HG03135 (cell line): ENCODE measurements at regions not wholly inside any gene's neighbourhood (a gene's known extent, or its start where the extent isn't known, plus 50 kb on each side); places are given as distances from the start of the nearest gene placed in this dataset.

Experiments used
- ATAC-seq: cut with Tn5 transposase; IDR thresholded peaks from one replicate; pipeline ENCODE4 v1.9.1; 2021; ENCODE audit warnings: mild to moderate bottlenecking, moderate library complexity; ENCODE audit not compliant: unreplicated experiment

DNA sequence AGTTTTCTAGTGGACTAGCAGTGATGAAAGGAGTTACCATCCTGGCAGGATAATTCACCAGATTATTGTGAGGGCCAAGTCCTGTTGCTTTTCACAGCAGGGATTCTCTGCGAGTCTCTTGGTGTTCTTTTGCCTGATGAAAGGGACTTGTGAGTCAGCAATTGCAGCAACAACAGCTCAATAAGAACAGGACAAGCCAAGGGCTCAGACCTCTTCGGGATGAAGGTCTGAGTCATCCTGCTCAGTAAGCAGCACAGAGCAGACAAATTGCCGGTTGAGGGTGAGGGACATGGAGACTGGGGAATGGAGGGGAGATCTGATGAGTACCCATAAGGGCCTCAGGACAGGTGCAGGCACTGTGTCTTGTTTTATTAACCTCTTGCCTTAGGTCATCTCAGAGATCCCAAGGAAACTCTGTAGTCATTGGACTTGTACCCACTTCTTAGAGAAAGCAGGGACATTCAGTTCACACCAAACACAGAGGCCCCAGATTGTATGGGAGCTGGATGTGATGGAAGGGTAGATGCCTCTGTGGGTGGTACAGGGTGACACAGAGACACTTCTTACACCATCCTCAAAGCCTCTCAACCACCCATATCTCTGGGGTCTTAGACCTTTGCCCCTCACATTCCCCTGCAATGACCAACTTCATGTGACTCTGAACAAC lies 173.8 kb upstream of the TLE3 start:
- no peak for ATAC-seq

DNA sequence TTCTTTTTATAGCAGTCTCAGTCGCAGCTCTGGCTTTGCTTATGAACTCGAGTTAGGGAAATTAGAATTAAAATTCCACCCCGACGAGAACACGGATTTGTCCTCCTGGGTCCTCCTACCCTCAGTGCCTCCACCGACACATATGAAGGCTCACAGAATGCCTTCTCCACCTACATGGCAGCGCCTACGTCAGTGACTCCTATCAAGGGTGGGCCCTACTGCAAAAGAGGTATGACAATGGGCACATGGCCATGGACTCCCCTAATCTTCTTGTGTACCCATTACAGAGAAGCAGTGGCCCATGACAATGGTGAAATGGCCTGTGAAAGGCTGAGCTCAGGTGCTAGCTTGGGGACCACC lies 173.0 kb upstream of the TLE3 start:
- no peak for ATAC-seq

DNA sequence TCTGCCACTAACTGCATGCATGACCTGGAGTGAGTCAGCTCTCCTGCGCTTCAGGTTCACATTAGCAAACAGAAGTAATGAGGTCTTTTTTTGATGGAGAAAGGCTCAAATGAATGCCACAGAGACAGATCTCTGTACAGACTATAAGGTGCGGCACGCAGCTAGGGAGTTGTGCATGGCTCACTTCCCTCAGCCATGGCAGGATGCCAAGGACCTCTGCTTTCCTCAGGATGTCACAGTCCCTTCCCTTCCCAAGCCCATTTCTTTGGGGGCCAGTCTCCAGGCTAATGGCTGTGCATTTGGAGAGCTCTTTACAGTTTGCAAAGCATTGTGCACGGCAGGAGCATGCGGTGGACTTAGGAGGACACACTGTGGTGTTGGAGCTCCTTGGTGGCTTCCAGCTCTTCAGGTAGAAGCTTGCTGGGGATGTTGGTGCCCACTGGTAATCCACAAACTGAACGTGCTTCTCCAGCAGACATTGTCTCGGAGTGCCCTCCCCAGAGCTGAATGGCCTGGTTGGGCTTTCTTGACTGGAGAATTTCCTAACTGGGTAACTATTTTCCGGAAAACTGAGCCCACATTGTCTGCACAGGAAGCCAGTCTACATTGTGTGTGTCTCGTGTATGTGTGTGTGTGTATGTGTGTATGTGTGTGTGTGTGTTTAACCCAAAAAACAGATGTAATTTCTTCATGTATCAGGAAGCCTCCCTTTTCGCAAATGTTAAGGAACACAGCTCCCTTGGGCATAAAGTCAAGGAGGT lies 172.5 kb upstream of the TLE3 start:
- no peak for ATAC-seq

DNA sequence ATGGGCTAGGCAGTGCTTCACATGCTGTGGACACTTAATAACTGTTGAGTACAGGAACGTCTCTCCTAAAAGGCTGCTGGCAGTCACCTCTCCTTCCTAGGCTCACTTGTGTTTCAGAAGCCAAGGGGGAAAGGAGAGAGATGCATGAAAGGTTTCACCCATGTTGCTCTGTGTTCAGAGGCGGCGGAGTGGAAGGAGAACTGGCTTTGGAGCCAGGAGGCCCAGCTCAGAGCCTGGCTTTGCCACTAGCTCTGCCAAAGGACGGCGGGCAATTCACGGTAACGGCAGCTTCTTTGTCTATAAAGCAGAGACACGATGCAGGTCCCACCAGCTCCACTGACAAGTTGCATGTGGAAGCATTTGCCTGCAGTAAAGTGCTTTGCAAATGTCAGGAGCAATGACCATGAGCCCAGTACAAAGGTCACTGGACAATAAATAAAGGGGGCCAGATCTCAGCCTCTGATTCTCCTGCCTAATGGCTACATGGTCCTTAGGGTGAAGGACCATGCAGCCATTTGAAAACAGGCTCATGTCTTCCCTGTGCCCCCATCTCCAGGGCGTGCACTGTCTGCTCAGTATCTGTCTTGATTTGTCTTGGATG lies 171.7 kb upstream of the TLE3 start:
- no peak for ATAC-seq

DNA sequence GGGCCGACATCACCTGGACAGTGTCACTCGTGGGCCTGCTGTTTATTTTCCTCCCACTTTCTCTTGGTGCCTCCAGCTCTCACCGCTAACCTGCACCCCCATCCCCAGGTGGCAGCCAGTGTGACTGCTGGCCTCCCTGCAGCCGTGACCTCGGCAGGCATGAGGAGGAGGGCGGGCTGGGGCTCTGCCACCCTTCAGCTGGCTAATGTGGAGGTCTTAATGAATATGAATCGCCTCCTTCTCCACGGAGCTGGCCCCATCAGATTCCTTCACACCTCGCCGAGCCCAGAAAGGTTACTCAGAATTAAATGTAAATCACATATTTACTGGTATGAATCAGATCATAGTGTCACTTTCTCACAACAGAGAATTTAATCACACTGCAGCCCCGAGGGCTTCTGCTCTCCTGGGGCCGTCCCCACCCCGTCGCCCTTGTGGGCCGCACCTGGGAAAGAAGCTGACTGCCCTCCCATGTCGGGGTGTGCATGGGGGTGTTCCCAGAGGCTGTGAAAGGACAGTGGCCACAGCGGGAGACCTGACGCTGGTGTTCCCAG lies 171.1 kb upstream of the TLE3 start:
- peak; percentile 37 for ATAC-seq

DNA sequence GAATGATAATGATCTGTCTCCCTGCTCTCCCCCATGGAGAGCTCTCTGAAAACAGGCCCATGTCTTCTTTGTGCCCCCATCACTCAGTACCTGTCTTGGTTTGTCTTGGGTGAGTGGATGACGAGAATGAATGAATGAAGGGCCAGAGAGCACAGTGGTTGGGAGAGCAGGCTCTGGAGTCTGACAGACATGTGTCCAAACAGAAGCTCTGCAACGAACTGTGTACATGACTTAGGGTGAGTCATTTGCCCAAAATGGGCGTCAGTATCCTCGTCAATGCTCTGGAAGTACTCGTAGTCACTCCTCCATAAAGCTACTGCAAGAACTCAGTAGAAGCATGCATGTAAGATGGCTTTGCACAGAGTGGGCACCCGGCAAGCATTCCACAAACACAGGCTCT lies 170.2 kb upstream of the TLE3 start:
- ATAC-seq = no peak

DNA sequence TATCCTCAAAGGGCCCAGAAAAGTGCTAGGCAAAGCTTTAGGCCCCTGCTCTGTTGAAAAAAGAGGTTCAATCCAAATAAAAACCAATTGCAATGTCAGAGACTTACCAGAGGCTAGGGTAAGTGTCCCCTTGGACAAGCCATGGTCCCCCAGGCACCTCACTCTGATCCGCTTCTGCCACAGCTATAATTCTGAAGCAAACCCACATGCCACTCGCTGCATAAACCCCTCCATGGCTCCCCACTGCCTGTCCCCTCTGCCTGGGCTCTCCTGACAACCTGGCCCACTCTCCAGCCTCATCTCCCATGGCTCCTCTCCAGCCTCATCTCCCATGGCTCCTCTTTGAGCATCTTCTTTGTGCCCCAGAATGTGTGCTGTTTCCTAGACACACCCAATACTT lies 169.6 kb upstream of the TLE3 start:
- ATAC-seq = no peak

DNA sequence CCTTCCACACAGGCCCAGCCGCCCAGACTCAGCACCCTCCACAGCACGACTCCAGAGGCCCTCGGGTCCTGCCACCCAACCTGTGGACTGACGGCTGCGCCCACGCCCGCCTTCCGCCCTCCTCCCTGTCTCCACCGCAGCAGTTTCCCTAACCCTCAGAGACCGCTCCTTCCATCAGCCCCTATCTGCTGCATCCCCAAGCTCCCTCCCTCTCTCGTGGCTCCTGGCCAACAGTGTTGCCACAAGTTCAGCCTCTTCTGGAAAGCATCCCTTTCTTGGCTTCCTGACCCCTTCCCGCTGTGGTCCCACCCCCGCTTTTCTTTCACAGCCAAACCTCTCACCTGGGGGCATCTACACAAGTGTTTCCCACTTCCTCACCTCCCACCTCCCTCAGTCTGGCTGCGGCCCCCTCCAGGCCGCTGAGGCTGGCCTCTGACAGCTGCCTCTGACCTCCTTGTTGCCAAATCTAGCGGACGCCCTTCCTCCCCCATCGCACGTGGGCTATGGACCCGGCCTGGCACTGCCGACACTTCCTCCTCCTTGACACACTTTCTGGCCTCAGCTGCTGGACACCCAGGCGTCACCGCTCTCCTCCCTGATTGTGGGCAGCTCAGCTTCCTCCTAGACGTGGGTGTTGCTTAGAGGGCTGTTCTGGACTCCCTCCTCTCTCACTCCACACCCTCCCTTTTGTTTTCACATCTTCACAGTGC lies 168.8 kb upstream of the TLE3 start:
- ATAC-seq = no peak

DNA sequence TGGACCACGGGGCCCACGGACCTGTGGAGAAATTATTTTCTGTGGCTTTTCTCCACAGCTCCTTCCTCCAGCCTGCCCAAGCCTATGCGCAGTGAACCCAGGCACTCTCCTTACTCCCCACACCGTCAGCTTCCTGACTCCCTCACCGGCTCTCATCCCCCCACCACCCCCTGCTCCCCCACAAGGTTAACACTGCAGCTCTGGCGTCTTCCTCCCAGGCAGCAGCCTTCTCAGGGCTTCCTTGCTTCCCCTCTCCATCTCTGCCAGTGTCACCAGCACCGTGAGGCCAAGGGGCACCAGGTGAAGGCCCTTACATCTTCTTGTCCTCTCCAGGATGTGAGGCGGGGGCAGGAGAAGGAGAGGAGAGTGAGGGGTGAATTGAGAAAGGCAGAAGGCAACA lies 168.3 kb upstream of the TLE3 start:
- ATAC-seq = no peak

DNA sequence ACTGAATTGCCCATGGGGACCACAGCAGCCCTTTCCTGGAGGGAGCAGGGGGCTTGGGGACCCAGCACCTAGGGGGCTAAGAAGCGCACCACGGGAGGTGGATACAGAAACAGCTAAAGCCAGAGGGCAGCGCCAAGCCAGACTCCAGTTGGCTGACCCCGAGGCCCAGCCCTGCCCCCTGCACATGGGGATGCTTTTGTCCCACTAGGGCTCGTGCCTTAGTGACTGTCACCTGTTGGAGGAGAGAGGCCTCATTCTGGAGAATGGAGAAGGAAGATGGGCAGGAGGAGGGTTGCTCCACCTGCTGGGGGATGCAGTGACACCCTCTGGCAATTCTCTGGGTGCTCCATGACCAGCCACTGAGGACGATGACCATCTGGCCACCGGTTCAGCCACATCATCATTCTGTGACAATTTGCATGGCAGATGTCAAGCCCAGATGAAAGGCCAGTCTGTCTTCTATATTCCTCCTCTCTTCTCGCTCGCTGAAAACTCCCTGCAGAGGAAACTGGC lies 167.8 kb upstream of the TLE3 start:
- ATAC-seq = no peak

DNA sequence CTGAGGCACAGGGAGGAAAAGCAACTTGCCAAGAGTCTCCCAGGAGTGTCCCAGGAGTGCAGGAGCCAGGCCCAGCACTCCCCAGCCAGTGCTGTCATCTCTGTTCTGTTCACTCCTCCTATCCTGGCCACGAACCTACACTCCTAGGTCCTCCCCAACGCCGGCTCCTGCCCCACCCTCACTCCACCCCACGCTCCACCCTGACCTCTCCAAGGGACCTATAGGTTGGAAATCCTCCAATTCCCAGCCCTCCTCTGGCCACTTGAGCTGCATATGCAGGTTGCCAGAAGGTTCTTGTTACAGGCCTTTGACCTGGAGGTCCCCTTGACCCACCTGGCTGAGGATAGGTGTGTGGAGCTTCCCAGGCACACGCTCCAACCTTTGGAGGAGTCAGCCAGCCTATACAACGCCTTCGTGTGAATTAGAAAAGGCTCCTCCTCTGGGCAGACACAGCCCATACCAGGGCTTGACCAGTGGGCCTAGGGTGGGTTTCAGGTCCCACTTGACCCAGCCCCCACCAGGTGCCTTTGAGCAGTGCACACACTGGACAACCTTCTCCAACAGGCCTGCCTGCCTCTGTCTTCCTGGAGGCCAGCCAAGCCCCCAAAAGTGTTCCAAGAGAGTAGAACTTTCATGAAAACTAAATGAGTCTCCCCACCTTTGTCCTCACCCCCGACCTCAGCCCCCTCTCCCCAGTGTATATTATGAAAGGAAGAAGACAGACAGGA lies 167.2 kb upstream of the TLE3 start:
- ATAC-seq = no peak

DNA sequence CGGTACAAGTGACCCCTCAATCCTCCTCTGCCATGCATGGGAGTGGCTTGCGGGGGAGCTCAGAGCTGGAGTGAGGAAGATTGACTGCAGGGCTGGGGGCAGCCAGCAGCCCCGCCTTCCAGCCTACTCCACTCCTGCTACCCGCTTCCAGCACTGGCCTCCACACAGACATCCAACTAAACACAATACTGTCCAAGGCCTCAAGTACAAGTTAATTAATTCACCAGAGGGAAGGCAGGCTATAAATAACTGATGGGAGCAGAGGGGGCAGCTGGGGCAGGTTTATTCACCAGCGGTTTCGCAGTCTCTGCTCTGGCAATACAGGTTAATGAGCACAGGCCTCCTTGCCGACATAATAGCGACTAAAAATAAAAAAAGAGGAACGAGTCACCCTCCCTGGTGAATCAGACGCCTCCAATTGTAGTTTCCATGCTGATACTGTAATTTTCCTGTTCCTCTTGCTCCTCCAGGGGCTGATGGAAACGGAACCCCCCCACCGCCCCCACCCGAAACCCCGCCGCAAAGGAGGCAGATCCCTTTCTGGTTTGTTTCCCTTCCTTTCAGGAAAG lies 166.4 kb upstream of the TLE3 start:
- no peak for ATAC-seq

DNA sequence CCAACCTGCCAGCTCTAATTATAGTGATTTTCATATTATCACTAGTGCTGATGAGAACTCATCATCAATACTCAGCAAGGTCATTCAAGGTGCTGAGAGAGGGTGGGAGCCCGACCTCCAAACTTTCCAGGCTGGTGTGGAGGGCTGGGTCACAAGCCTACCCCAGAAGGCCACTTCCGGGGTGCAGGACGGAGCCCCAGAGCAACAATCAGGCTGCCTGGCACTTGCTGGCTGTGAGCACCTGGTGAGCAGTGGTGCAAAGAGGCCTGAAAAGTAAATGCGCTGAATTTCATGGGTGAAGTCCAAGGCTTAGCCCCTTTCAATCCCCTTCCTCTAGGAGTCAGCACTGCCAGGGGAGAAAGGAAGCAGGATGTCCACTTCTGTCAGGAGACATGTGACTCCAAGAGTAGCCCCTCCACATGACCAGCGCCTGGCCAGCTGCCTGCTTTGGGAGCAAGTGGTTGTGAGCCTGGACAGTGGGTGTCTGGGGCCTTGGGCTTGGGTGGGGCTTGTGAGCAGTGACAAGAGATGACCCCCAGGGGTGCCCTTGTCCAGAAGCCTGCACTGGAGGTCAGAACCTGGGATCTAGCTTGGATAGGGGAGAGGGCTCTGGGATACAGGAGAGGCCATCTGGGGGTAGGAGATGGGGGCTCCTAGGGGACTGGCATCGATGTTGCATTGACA lies 165.0 kb upstream of the TLE3 start:
- no peak for ATAC-seq

DNA sequence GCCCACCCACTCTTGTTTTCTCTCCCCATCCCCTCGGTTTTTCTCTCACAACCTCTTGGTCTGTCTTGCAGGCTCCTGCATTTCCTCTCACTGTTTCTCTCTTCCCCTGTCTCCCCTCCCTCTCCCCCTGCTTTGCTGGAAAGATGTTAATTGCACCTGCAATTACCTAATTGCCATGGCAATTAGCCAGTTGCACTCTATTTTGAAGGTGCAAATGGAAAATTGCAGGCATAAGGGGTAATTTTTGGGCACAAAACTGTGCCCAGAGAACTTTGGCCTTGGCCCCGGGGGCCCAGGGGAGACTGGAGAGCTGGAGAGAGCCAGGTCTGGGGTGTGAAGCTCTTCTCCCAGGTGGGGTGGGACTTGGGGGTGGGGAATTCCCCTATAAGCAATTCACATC lies 164.5 kb upstream of the TLE3 start:
- no peak for ATAC-seq

DNA sequence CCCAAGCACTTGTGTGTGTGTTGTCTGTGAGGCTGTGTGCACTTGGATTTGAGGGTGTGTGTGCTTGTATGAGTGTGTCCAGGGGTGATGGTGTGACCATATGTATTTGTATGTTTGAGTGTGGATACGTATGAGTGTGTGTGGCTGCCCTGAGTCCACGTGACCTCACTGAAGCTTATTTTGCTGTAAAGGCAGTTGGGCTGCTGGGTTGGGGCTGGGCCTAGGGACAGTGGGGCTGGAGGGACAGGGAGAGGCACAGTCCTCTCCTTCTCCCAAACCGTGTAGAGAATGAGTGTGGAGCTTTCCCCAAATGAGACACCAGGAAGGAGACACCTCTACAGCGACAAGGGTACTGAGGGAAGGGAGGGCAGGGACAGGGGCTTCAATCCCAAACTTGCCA lies 163.4 kb upstream of the TLE3 start:
- no peak for ATAC-seq

DNA sequence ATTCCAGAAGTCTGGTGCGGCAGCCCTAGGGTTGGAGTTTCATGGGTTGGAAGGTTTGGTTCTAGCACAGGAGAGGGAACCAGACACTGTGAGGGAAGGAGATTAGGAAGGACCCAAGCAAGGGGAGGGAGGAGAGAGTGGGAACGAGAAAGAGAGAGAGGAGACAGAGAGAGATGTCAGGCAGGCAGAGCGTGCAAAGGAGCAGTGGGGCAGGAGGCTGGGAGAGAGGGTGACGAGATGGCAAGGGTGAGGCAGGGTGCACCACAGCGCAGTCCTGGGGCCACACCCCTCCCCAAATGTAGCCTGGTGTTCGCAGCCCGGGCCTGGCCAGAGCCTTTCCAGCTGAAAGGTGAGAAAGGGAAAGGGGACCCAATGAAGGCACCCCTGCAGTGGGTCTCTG lies 162.9 kb upstream of the TLE3 start:
- ATAC-seq = no peak

DNA sequence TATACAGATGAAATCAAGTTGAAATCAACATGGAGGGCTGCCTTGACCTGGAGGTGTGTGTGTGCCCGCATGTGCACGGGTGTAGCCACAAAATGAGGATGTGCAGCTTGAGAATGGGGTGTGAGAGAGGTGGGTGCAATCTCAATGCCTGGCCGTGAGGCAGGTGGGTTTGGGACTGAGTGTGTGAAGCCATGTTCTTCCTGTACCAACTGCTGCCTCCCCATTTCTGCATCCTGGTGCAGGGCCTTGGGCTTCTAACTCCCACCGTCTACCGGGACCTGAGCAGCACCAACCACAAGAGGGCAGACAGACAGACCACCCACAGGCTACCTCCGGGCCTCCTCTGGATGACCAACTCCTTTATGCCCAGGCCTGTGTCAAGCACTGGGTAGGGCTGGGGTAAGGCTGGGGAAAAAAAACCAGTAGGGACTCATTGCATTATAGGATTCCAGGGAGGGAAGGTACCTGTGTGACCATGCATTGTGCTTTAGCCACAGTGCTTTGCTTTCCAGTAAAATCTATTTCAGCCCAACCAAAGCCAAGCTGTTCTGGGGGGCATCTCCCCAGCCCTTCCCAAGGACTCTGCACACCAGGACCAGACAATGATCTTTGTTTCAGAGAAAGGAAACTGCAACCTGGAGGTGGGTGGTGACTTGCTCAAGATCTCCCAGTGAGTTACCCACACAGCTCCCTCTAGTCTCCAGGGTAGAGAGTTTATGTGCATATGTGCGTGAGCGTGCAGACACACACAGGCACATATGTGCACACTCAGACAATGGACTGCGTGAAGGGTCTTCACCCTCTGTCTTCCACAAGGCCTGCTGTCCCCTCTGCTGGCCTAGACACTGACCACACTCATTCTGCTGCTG lies 162.2 kb upstream of the TLE3 start:
- no peak for ATAC-seq

DNA sequence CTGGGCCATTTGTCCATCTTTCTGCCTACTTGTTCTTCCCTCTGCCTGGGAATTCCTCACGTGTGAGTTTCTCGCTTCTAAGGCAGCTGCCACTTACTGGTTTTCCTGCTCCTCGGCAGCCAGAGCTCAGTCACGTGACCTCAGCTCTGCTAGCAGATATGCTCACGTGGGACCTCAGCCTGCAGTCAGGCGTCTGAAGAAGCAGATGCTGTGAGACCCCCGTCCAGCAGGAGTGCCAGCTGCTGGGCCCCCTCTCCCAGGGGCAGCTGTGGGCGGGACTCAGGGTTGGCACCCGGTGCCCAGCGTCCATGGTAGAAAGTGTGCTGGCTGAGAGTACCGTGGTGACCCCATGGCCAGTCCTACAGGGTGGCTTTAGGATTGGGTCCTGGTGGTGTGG lies 161.3 kb upstream of the TLE3 start:
- ATAC-seq = no peak
